ENCODE measurements at regions not wholly inside any gene's neighbourhood (a gene's known extent, or its start where the extent isn't known, plus 50 kb on each side); places are given as distances from the start of the nearest gene placed in this dataset.
"Not testable (repeated sequence)": the region's sequence is repeated elsewhere in the genome, so short reads cannot be mapped to it uniquely, and the experiment has no call there.

GRCh38 chr10:64134676-64135075 is 613.5 kb downstream of the REEP3 start:
- no peak for DNase-seq

DNA sequence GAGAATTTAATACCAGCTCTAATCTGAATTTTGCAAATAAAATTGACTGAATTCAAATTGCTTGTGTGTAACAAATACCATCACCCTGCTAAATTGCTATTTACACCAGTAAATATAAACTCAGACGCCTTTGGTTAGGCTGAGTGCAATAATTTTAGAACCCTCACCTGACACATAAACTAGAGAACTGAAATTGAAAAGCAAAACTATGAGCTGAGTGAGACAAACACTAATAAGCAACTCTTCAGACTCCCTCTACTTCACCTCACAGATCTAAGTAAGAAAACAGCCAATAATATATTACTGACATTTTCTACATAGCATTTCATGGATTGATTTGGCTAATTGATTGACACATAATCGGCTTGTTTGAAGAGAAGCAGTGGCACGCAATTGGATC is 621.2 kb downstream of the REEP3 start:
- DNase-seq: no peak

GRCh38 chr10:64148607-64149006 is 627.4 kb downstream of the REEP3 start:
- no peak for DNase-seq

DNA sequence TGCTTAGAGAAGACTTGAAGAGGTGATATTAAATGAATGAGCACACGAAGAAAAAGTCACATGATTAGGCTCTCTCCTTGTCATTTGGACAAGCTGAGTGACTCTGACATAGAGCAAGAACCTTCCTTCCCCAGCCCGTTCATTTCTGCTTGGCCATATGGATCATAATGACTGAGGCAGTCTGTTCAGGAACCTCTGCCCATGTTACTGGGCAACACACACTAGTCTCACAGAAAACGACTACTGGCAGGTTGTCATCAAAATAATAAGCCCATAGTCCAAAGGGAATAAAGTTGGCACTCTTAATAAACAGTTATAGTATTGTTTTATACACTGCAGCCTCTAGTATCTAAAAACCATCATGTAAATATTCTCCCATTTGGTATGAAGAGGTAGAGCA is 635.0 kb downstream of the REEP3 start:
- DNase-seq: no peak

DNA sequence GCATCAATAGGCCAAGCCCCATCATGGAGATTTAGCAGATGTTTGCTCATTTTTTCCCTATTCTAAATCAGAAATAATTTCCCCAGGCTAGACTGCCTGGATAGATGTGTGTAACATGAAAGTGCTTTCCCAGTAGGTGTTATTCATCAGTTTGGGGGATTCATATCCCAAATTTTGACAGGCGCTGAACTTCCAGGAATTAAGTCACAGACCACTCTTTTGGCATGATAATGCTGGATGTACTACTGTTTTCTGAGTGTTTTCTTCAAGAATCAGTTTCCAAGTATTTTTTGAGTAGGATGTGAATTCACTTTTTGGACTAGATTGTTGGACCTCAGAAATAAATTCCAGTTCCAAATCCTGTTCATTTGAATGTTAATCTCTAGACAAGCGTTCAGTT is 637.4 kb downstream of the REEP3 start:
- DNase-seq: no peak

DNA sequence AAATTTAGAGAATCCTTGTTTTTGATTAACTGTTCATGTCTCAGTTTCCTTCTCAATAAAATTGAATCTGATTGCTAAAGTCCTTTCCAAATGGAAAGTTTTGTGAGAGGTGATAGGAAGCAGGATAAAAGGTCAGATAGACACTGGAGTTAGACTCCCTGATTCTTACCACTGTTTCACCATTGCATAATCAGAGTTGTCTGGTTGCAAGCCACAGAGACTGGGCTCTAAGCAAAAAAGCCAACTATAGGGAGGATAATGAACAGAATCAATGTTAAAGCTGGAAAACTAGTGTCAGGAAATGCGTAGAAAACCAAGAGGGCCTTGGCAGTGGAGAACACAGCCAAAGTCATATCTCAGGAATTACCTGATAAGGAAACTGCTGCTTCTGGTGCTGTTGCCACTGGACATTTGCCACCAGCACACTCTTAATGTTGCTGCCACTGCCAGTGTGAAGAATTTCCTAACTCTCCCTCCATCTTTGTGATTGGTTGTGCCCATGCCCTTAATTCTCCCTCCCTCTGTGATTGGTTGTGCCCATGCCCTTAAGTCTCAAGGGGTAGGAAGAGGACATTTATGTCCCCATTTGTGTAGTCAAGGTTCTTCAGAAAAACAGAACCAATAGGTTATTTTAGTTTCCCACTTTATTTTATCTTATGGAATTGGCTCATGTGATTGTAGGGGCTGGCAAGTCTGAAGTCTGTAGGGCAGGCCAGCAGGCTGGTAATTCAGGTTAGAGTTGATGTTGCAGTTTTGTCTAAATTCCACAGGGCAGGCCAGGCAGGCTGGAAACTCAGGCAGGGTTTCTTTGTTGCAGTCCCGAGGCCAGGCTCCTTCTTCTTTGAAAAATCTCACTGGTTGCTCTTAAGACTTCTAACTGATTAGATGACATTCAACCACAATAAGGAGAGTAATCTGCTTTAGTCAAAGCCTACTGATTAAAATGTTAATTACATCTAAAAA is 639.0 kb downstream of the REEP3 start:
- DNase-seq: no peak

DNA sequence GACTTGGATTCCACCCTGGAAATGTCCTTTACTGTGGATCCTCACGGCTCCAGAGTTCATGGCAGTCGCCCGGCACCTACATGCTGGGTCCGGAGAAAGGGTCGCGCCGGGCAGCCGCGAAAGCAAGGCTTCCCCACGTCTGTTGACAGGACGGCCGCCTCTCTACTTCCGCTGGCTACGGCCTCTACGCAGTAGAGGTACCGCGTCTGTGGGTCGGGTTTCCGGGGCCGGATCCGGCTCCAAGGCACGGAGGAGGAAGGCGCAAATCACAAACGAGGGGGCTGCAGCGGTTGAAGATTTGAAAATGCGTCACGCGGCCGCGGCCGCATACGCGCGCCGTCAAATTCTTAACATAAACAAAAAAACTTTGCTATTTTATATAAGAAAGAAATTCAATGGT is 649.6 kb downstream of the REEP3 start:
- no peak for DNase-seq

GRCh38 chr10:64173826-64174225 is 652.6 kb downstream of the REEP3 start:
- no peak for DNase-seq

- DNase-seq: no peak
These were observed 653.6 kb downstream of the REEP3 start for GRCh38 chr10:64174666-64175255.

DNA sequence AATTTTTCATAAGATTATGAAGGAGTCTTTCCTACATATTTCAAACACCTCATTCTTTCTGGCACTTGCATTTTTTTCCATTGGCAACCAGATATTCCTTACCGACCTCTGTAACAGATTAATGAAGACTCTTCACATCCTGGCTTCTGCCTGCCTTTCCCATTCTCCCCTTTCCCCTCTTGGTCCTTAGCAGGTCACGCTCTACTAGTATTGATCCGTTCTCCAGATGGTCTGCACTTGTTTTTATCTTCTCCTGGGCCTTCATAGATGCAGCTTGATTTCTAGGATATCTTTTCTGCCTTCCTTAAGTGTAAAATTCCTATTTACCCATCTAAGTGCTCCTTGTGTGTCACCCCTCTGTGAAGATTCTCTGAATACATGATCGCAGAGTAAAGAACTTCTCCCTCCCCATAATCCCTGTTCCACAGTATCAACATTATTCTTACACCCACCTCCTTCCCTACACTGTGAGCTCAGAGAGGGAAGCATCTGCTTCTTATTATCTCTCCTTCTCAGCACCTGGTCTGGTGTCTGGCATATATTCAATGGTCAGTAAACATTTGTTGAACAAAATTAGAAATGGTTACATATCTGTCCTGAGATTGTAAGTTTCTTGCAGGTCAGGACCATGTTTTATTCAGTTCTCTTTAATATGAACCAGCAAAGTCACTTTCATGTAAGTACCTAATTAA is 654.2 kb downstream of the REEP3 start:
- DNase-seq: no peak

GRCh38 chr10:64182671-64183070 is 661.5 kb downstream of the REEP3 start:
- DNase-seq: no peak

- DNase-seq: peak; percentile 41
These were observed 670.1 kb downstream of the REEP3 start for GRCh38 chr10:64191286-64191685.

DNA sequence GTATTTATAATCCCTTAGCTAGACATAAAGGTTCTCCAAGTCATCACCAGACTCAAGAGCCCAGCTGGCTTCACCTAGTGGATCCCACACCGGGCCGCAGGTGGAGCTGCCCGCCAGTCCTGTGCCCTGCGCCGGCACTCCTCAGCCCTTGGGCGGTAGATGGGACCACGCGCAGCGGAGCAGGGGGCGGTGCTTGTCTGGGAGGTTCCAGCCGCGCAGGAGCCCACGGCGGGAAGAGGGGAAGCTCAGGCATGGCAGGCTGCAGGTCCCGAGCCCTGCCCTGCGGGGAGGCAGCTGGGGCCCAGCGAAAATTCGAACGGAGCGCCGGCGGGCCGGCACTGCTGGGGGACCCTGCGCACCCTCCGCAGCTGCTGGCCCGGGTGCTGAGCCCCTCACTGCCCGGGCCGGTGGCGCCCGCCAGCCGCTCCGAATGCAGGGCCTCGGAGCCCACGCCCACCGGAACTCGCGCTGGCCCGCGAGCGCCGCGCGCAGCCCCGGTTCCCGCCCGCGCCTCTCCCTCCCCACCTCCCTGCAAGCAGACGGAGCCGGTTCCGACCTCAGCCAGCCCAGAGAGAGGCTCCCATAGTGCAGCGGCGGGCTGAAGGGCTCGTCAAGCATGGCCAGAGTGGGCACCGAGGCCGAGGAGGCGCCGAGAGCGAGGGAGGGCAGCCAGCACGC is 675.6 kb downstream of the REEP3 start:
- no peak for DNase-seq

DNA sequence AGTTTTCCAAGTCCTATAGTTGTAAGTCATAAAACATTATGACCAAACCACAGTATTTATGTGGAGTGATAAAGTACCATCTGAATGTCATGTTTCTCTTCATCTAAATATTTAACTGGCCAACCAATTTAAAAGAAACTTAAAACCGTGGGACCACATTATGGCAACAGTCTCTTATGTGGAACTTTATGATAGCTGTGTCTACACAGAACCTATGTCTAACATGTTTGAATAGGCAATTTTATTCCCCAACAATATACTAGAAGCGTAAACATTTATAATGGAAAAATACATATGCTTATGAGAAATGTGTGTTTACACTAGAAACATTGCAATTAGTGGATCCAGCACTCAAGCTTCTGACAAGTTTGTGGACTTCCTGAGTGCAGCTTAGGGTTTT is 680.7 kb downstream of the REEP3 start:
- DNase-seq: no peak

DNA sequence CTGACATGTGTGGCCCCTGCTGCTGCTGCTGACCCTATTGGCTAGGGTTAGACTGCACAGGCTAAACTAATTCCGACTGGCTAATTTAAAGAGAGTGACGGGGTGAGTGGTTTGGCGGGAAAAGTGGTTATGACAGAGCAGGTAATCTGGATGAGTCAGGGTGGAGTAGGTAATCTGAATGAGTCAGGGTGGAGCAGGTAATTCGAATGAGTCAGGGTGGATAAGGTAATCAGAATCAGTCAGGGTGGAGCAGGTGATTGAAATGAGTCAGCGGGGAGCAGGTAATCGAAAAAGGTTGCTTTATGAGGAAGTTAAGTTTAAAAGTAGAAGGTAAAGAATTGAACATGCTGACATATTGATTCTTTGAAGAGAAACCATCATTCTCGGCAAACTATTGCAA is 683.3 kb downstream of the REEP3 start:
- not testable (repeated sequence) for DNase-seq

- DNase-seq: no peak
These were observed 685.2 kb downstream of the REEP3 start for GRCh38 chr10:64206409-64206808.

GRCh38 chr10:64209561-64209960 is 688.4 kb downstream of the REEP3 start:
- no peak for DNase-seq

DNA sequence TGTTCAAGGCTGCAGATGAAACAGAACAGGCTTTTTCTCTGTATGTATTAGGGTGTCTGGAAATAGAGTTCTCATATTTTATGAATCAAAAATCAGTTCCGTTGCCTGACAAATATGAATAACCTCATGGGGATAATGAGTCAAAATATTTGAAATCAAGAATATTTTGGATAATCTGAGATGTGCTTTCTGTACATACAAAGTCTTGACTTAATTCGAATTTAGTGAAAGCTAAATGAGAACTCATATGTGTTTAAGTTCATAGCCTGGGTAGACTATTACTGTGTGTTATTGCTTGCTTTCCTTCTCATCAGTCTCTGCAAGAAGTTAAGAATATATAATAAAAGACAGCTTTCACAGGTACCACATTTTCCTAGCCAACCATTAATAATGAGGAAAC is 689.0 kb downstream of the REEP3 start:
- DNase-seq: no peak

- no peak for DNase-seq
These were observed 690.3 kb downstream of the REEP3 start for GRCh38 chr10:64211466-64211865.

- DNase-seq: no peak
These were observed 693.9 kb downstream of the REEP3 start for GRCh38 chr10:64215088-64215487.

DNA sequence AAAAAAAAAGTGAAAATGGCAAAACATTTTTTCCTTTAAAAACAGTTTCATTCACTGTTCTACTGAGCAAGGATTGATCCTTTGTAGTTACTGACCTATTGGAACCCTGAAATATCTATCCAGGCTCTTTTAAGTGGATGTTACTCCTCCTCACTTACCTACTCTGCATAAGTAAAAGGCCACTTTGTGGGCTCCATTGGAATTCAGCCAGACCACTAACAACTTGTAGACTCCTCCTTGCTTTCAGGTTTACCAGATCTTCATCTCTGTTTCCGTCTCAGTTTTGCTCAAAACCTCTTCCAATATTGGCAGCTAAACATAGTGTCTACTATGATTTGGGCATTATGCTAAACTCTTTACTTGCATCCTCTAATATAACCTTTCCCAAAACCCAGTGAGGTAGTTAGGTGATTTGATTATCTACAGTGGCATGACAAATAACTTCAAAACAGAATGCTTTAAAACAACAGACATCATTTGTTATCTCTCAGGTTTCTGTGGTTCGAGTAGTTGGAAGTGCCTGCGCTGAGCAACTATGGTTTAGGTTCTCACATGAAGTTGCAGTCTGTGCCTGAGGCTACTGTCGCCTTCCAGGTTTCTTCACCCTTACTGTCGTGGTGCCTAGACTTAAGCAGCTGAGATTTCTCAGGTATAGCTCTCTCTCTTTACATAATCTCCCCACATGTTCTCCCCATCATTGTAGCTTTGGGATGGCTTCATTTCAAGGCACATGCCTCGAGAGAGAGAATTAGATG is 698.2 kb downstream of the REEP3 start:
- no peak for DNase-seq

DNA sequence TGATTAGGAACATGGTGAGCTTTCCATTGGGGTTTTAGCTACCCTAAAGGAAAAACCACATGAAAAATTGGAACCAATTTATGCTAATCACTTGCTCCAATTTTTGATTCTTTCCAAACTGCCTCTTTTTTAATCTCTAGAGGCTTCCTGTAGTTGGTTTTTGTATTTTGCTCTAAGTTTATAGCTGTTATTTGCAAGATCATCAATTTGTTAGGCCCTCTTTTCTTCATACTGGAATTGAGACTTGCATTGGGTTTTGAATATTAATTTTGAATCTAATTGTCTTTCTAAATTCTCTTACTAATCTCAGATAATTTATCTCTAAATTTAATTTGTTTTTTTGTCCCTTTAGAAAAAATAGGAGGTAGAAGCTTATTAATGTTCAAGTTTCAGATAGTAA is 713.3 kb downstream of the REEP3 start:
- no peak for DNase-seq

DNA sequence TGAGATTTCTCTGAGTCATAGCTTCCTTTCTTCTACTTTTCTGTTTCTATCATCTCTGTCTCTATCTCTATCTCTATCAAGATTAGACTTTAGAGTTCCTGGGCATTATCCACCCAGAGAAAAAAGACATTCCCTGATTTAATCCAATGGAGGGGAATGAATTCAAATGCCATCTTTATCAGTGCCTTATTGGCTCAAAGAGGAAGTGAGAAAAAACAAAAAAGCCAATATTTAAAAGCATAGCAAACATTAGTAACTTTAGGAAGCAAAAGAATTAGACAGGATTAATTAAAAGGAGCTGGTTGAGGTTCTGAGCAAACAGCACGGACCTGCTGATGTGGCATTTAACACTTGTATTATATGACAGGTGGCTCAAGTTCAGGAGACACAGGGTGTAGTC is 736.5 kb downstream of the REEP3 start:
- DNase-seq: no peak
